Neural progenitor cell (in vitro differentiated cells): ENCODE measurements at regions not wholly inside any gene's neighbourhood (a gene's known extent, or its start where the extent isn't known, plus 50 kb on each side); places are given as distances from the start of the nearest gene placed in this dataset.

ENCODE experiments used
- CTCF ChIP-seq: fragments of 200-600 bp; sonication (generic); IDR thresholded peaks from 2 replicates; pipeline ENCODE4 v1.5.1; 2017; ENCODE audit warnings: antibody characterized with exemption, mild to moderate bottlenecking
- EZH2phosphoT487 ChIP-seq: fragments of 200-600 bp; sonication (generic); IDR thresholded peaks from 2 replicates; pipeline ENCODE4 v1.6.1; 2017; ENCODE audit warnings: antibody characterized with exemption

GRCh38 chr16:59601452-59601851 is 867.3 kb upstream of the GOT2 start:
- no peak for TF ChIP-seq CTCF
- TF ChIP-seq EZH2phosphoT487 = no peak
